GM23338 (cell line): ENCODE measurements at regions not wholly inside any gene's neighbourhood (a gene's known extent, or its start where the extent isn't known, plus 50 kb on each side); places are given as distances from the start of the nearest gene placed in this dataset.

Experiments used
- ATAC-seq: fragments of 200-7000 bp; cut with Tn5 transposase; 3 replicates; pipeline ENCODE4 v1.9.1; 2020
- DNase-seq: peaks from one replicate; pipeline ENCODE4 v3.0.0-alpha.2; 2015; ENCODE audit warnings: low spot score
- H2AFZ ChIP-seq: fragments of 200-600 bp; sonication (generic); 2 replicates; pipeline ENCODE4 v1.8.0; 2016; ENCODE audit warnings: antibody characterized with exemption, mild to moderate bottlenecking, moderate library complexity
- H3F3A ChIP-seq: fragments of 200-600 bp; sonication (generic); replicated peaks from 2 replicates; pipeline ENCODE4 v1.8.0; 2017; ENCODE audit warnings: antibody characterized with exemption, mixed run types, low read depth
- H3K27ac ChIP-seq: fragments of 200-600 bp; sonication (generic); 2 replicates; pipeline ENCODE4 v1.6.1; 2016; ENCODE audit warnings: low read depth
- H3K27me3 ChIP-seq: fragments of 200-600 bp; sonication (generic); 2 replicates; pipeline ENCODE4 v1.8.0; 2016; ENCODE audit warnings: mild to moderate bottlenecking, mixed run types, moderate library complexity; ENCODE audit not compliant: insufficient read depth
- H3K36me3 ChIP-seq: fragments of 200-600 bp; sonication (generic); 2 replicates; pipeline ENCODE4 v1.8.0; 2016; ENCODE audit warnings: mild to moderate bottlenecking; ENCODE audit not compliant: insufficient read depth
- H3K4me1 ChIP-seq: fragments of 200-600 bp; sonication (generic); 2 replicates; pipeline ENCODE4 v1.8.0; 2016; ENCODE audit warnings: mild to moderate bottlenecking, moderate library complexity; ENCODE audit not compliant: insufficient read depth
- H3K4me2 ChIP-seq: fragments of 200-600 bp; sonication (generic); 2 replicates; pipeline ENCODE4 v1.7.1; 2017; ENCODE audit warnings: mixed run types
- H3K4me3 ChIP-seq: fragments of 200-600 bp; sonication (generic); 2 replicates; pipeline ENCODE4 v1.6.1; 2016; ENCODE audit warnings: mixed run types
- H3K79me2 ChIP-seq: fragments of 200-600 bp; sonication (generic); replicated peaks from 2 replicates; pipeline ENCODE4 v1.8.0; 2017; ENCODE audit warnings: mild to moderate bottlenecking; ENCODE audit not compliant: insufficient read depth
- H3K9me2 ChIP-seq: fragments of 200-600 bp; sonication (generic); 2 replicates; pipeline ENCODE4 v1.8.0; 2017; ENCODE audit not compliant: insufficient read depth
- H4K20me1 ChIP-seq: fragments of 200-600 bp; sonication (generic); replicated peaks from 2 replicates; pipeline ENCODE4 v1.8.0; 2017; ENCODE audit warnings: mild to moderate bottlenecking; ENCODE audit not compliant: insufficient read depth
- H3K27ac Mint-ChIP-seq: 2 replicates; pipeline ENCODE4 v1.8.0; 2020; ENCODE audit warnings: inconsistent platforms, mild to moderate bottlenecking, moderate library complexity, mixed read lengths
- H3K27me3 Mint-ChIP-seq: 3 replicates; pipeline ENCODE4 v1.8.0; 2022; ENCODE audit warnings: low read depth, mild to moderate bottlenecking, moderate library complexity, mixed read lengths, inconsistent platforms; ENCODE audit not compliant: insufficient read depth, poor library complexity
- H3K36me3 Mint-ChIP-seq: 3 replicates; pipeline ENCODE4 v1.8.0; 2021; ENCODE audit warnings: low read depth, mild to moderate bottlenecking, inconsistent platforms, moderate library complexity, mixed read lengths
- H3K4me1 Mint-ChIP-seq: 3 replicates; pipeline ENCODE4 v1.8.0; 2020; ENCODE audit warnings: mild to moderate bottlenecking, inconsistent platforms, mixed read lengths
- H3K4me3 Mint-ChIP-seq: 3 replicates; pipeline ENCODE4 v1.8.0; 2021; ENCODE audit warnings: moderate library complexity, mild to moderate bottlenecking, inconsistent platforms, mixed read lengths
- H3K9me3 Mint-ChIP-seq: 3 replicates; pipeline ENCODE4 v1.8.0; 2020; ENCODE audit warnings: moderate library complexity, mild to moderate bottlenecking, inconsistent platforms, mixed read lengths
- CREB1 ChIP-seq: fragments of 250-450 bp; sonication (Bioruptor Pico); IDR thresholded peaks from 2 replicates; pipeline ENCODE4 v1.5.0; 2020; ENCODE audit warnings: low read depth, mild to moderate bottlenecking, moderate library complexity
- ETS1 ChIP-seq: IDR thresholded peaks from 2 replicates; pipeline ENCODE4 v1.6.1; 2016; ENCODE audit warnings: antibody characterized with exemption
- EZH2 ChIP-seq: fragments of 200-600 bp; sonication (generic); IDR thresholded peaks from one replicate; pipeline ENCODE4 v1.8.0; 2017; ENCODE audit warnings: antibody characterized with exemption, mild to moderate bottlenecking, low read depth; ENCODE audit not compliant: unreplicated experiment
- EZH2phosphoT487 ChIP-seq: fragments of 200-600 bp; sonication (generic); IDR thresholded peaks from one replicate; pipeline ENCODE4 v1.8.1; 2018; ENCODE audit warnings: antibody characterized with exemption; ENCODE audit not compliant: unreplicated experiment
- NANOG ChIP-seq: IDR thresholded peaks from 2 replicates; pipeline ENCODE4 v1.6.1; 2016; ENCODE audit warnings: antibody characterized with exemption, borderline replicate concordance
- REST ChIP-seq: IDR thresholded peaks from one replicate; pipeline ENCODE4 v1.6.1; 2018; ENCODE audit warnings: antibody characterized with exemption; ENCODE audit not compliant: unreplicated experiment
- STAT1 ChIP-seq: IDR thresholded peaks from one replicate; pipeline ENCODE4 v1.6.1; 2016; ENCODE audit warnings: antibody characterized with exemption; ENCODE audit not compliant: unreplicated experiment
- ZNF462 ChIP-seq: fragments of 250-450 bp; sonication (Bioruptor Pico); IDR thresholded peaks from 2 replicates; pipeline ENCODE4 v1.5.0; 2020; ENCODE audit warnings: mild to moderate bottlenecking, moderate library complexity

- Histone ChIP-seq H3K27ac (no peak overlapping the region), H3K4me2 (no peak overlapping the region), H3K9me2 (0 out of 2 replicates have a peak, but pooled peaks cover 4% of the 10 kb centered on the region), H3K36me3 (no peaks in the 10 kb centered on the region), H3K4me1 (no peaks in the 10 kb centered on the region), H3K27me3 (no peaks in the 10 kb centered on the region), H4K20me1 (no peaks in the 10 kb centered on the region), H3K4me3 (no peak overlapping the region), H3K79me2 (no peaks in the 10 kb centered on the region), H3F3A (no peaks in the 10 kb centered on the region), H2AFZ (no peak overlapping the region)
- no peak overlapping the region for H3K4me3 Mint-ChIP-seq
- no peak for ATAC-seq
- no peak for TF ChIP-seq REST
- no peak for TF ChIP-seq EZH2
- no peak for TF ChIP-seq NANOG
- no peak for TF ChIP-seq ETS1
- TF ChIP-seq CREB1 (CRISPR knock-in tag), result no peak
- TF ChIP-seq STAT1, result no peak
- no peak for TF ChIP-seq ZNF462 (CRISPR knock-in tag)
- TF ChIP-seq EZH2phosphoT487, result no peak
- no peak for DNase-seq
- no peaks in the 10 kb centered on the region for H3K36me3 Mint-ChIP-seq
- no peaks in the 10 kb centered on the region for H3K27me3 Mint-ChIP-seq
- H3K27ac Mint-ChIP-seq, result no peak overlapping the region
- no peaks in the 10 kb centered on the region for H3K9me3 Mint-ChIP-seq
- no peaks in the 10 kb centered on the region for H3K4me1 Mint-ChIP-seq
Measured at GRCh38 chr13:26456650-26457049, 100.8 kb upstream of the WASF3 start.
